Right lobe of liver (tissue), 4 donors: ENCODE measurements at regions not wholly inside any gene's neighbourhood (a gene's known extent, or its start where the extent isn't known, plus 50 kb on each side); places are given as distances from the start of the nearest gene placed in this dataset.

ENCODE experiments used
- POLR2A ChIP-seq: fragments of 450-650 bp; IDR thresholded peaks from one replicate; pipeline ENCODE4 v1.6.1; 2017; ENCODE audit warnings: antibody characterized with exemption, mild to moderate bottlenecking
- TF ChIP-seq, protein P1 (sequence below), 4 donors: fragments of 200-600 bp in 3 of 4; fragments of 450-650 bp in 1 of 4; IDR thresholded peaks; one replicate each; pipeline versions ENCODE4 v1.5.1 to v1.8.0; 2016 to 2022; ENCODE audit warnings: antibody characterized with exemption in 4 of 4, mild to moderate bottlenecking in 2 of 4
- donor health status: DM: no; HTN: no; CAD: no.
- donor health status: DM: no; HTN: no; CAD: no.
- donor health status: DM: no; HTN: yes; CAD: no.

DNA sequence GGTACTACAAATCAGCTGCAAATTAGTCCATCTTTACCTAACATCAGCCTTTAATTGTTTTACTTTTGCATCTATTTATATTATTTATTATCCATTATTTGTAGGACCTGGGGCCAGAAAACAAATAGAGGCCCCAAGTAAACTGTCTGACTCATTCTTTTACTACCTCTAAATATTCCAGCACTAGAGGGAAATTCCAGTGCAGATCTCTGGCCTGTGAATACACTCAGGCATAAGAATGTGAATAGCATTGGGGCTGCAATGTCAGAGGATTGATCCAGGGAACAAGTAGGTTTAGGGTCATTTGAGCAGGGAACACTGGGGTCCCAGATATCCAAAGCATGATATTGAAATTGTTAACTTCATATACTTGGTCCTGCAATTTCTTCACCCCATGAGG, 176.6 kb upstream of the TYRP1 start:
- TF ChIP-seq, protein P1, sequence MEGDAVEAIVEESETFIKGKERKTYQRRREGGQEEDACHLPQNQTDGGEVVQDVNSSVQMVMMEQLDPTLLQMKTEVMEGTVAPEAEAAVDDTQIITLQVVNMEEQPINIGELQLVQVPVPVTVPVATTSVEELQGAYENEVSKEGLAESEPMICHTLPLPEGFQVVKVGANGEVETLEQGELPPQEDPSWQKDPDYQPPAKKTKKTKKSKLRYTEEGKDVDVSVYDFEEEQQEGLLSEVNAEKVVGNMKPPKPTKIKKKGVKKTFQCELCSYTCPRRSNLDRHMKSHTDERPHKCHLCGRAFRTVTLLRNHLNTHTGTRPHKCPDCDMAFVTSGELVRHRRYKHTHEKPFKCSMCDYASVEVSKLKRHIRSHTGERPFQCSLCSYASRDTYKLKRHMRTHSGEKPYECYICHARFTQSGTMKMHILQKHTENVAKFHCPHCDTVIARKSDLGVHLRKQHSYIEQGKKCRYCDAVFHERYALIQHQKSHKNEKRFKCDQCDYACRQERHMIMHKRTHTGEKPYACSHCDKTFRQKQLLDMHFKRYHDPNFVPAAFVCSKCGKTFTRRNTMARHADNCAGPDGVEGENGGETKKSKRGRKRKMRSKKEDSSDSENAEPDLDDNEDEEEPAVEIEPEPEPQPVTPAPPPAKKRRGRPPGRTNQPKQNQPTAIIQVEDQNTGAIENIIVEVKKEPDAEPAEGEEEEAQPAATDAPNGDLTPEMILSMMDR (IDR thresholded peaks at IDR 0.05): no peak
- TF ChIP-seq POLR2A: no peak
